ENCODE measurements at regions not wholly inside any gene's neighbourhood (a gene's known extent, or its start where the extent isn't known, plus 50 kb on each side); places are given as distances from the start of the nearest gene placed in this dataset.

- peaks cover 11% of the 10 kb centered on the region for H3K4me1 ChIP-seq
- DNase-seq (no peak), ATAC-seq (no peak)
- no peak overlapping the region for H3K4me3 ChIP-seq
- no peak for TF ChIP-seq CTCF (IDR thresholded peaks at IDR 0.05)
- no peaks in the 10 kb centered on the region for H3K9me3 ChIP-seq
- H3K27ac ChIP-seq, result no peak overlapping the region
- intact Hi-C loops (cut with DNase I), result loop anchor here in 1 of 2 donors (2.0 kb wide), 1 partner anchor 32 kb away; no protein-coding TSS in a partner anchor
- no peaks in the 10 kb centered on the region for H3K27me3 ChIP-seq (ENCODE audit: insufficient read depth in 3 of 3, low read length in 2 of 3)
- no peaks in the 10 kb centered on the region for H3K36me3 ChIP-seq (ENCODE audit: insufficient read depth in 1 of 2, low read depth in 1 of 2)
Observed at GRCh38 chr1:162974810-162975209, 94.4 kb upstream of the RGS4 start.

- TF ChIP-seq CTCF (IDR thresholded peaks at IDR 0.05), result no peak
- intact Hi-C loops (cut with DNase I), result no loop called here
- no peaks in the 10 kb centered on the region for H3K27me3 ChIP-seq (ENCODE audit: insufficient read depth in 3 of 3, low read length in 2 of 3)
- no peak for DNase-seq
- H3K36me3 ChIP-seq (ENCODE audit: insufficient read depth in 1 of 2, low read depth in 1 of 2), result no peaks in the 10 kb centered on the region
- no peaks in the 10 kb centered on the region for H3K9me3 ChIP-seq
- ATAC-seq, result no peak
- H3K4me3 ChIP-seq, result no peak overlapping the region
- no peak overlapping the region for H3K27ac ChIP-seq
- peaks cover 16% of the 10 kb centered on the region for H3K4me1 ChIP-seq
Observed at GRCh38 chr1:162973381-162973795, 95.8 kb upstream of the RGS4 start.

- H3K27ac ChIP-seq, result no peak overlapping the region
- no peak for ATAC-seq
- no peak for DNase-seq
- peaks cover 16% of the 10 kb centered on the region for H3K4me1 ChIP-seq
- no peak overlapping the region for H3K4me3 ChIP-seq
- no peaks in the 10 kb centered on the region for H3K27me3 ChIP-seq (ENCODE audit: insufficient read depth in 3 of 3, low read length in 2 of 3)
- H3K36me3 ChIP-seq (ENCODE audit: insufficient read depth in 1 of 2, low read depth in 1 of 2), result no peaks in the 10 kb centered on the region
- intact Hi-C loops (cut with DNase I), result no loop called here
- TF ChIP-seq CTCF (IDR thresholded peaks at IDR 0.05), result no peak
- 77 to 81% (median 77%) methylated on average over 4 of the region's 4 CpGs for WGBS, 3 donors
- H3K9me3 ChIP-seq, result no peaks in the 10 kb centered on the region
Observed at GRCh38 chr1:162972773-162973172, 96.4 kb upstream of the RGS4 start.

- ATAC-seq (no peak), DNase-seq (no peak)
- H3K36me3 ChIP-seq (ENCODE audit: insufficient read depth in 1 of 2, low read depth in 1 of 2), result no peaks in the 10 kb centered on the region
- peaks cover 20% of the 10 kb centered on the region for H3K4me1 ChIP-seq
- TF ChIP-seq CTCF (IDR thresholded peaks at IDR 0.05), result no peak
- no peak overlapping the region for H3K27ac ChIP-seq
- 18 to 35% (median 21%) methylated on average over 3 of the region's 3 CpGs for WGBS, 3 donors
- intact Hi-C loops (cut with DNase I), result no loop called here
- no peaks in the 10 kb centered on the region for H3K9me3 ChIP-seq
- H3K4me3 ChIP-seq, result no peak overlapping the region
- H3K27me3 ChIP-seq (ENCODE audit: insufficient read depth in 3 of 3, low read length in 2 of 3), result peaks cover 0 to 4% (median 0%) of the 10 kb centered on the region in 3 donors
Observed at GRCh38 chr1:162970021-162970420, 99.1 kb upstream of the RGS4 start.

GRCh38 chr1:162966613-162967012 is 102.5 kb upstream of the RGS4 start:
- Histone ChIP-seq H3K9me3 (no peaks in the 10 kb centered on the region), H3K27me3 (ENCODE audit: insufficient read depth in 3 of 3, low read length in 2 of 3) (peaks cover 0 to 4% (median 0%) of the 10 kb centered on the region in 3 donors), H3K27ac (no peak overlapping the region), H3K4me1 (peaks cover 20% of the 10 kb centered on the region), H3K36me3 (ENCODE audit: insufficient read depth in 1 of 2, low read depth in 1 of 2) (no peaks in the 10 kb centered on the region), H3K4me3 (no peak overlapping the region)
- no peak for TF ChIP-seq CTCF (IDR thresholded peaks at IDR 0.05)
- DNase-seq (no peak), ATAC-seq (no peak)
- 5 to 41% (median 7%) methylated on average over 1 of the region's 1 CpG for WGBS, 3 donors
- intact Hi-C loops (cut with DNase I), result no loop called here

Data from psoas muscle (tissue), 7 donors.